Stimulated activated CD8-positive, alpha-beta memory T cell treated with anti-CD3 and anti-CD28 coated beads, Interleukin-7, amount 100 ng/mL, for 4 hours (primary cell): ENCODE measurements at regions not wholly inside any gene's neighbourhood (a gene's known extent, or its start where the extent isn't known, plus 50 kb on each side); places are given as distances from the start of the nearest gene placed in this dataset.
"Not testable (repeated sequence)": the region's sequence is repeated elsewhere in the genome, so short reads cannot be mapped to it uniquely, and the experiment has no call there.

Source experiments
- DNase-seq, 2 donors: peaks; one replicate each; pipeline ENCODE4 v3.0.0-alpha.2; 2020; ENCODE audit warnings: low read depth in 2 of 2

DNA sequence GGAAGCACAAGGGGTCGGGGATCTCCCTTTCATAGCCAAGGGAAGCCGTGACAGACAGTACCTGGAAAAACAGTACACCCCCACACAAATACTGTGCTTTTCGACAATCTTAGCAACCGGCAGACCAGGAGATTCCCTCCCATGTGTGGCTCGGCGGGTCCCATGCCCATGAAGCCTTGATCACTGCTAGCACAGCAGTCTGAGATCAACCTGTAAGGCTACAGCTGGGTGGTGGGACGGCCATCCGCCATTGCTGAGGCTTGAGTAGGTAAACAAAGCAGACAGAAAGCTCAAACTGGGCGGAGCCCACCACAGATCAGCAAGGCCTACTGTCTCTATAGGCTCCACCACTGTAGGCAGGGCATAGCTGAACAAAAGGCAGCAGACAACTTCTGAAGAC lies 180.2 kb upstream of the SOX6 start:
- no peak for DNase-seq

DNA sequence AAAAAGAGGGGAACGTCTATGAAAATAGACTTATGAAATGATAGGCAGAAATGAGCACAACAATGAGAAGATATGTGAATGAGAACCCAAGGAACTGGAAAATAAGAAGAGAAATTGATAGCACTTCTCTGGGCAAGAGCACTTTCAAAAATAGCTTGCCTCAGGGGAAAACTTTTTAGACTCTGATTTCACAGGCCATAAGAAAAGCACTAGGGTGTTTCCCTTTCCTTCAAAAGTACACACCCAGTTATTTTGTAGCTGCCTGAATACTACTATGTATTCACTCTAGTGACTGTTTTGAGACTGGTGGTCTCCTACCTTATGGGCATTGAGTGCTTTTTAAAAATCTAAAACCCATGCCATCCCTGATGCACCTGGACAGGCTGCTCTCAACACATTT lies 172.3 kb upstream of the SOX6 start:
- DNase-seq = no peak

DNA sequence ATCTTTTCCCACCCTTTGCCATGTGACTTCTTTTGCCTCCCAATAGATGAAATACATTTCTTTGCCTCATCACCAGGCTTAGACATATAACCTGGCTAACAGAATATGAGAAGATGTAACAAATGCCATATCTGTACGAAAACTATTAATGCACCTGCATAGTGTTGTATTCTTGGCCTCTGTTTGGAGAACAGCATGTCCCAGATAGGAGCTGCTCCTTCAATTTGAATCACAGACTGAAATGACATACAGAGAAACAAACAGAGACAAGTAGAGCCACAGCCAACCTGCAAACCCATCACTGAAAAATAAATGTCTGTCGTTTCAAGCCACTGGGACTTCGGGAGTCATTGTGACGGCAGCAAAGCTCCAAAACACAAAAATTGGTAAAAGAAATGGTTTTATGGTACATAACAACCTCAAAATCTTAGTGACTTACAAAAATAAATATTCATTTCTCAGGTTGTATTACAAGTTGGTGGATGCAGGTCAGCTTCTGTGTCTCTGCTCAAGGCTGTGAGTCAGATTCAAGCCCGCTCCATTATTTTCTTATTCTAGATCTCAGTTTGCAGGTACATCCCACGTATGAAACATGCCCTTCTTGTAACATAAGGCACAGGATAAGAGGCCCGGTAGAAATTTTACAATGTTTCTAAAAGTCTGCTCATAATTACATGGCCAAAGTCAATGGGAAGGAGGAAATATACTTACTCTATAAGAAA lies 171.3 kb upstream of the SOX6 start:
- no peak for DNase-seq

DNA sequence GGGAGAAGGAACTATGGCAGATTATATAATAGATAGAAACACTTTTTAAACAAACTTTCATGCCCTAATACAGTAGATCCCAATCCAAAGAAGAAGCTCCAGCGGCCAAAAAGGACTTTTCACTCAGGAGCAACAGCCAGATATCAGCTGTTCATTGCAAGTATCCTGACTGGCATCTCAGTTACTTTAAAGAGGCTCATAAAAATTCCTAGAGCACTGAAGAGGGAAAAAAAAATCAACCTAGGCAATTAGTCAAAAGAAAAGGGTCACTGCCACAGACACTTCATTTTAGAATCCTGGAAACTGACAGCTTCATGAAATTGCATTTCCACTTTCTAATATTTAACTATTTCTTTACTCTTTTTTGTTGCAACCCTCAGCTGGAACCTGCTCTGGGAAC lies 170.6 kb upstream of the SOX6 start:
- DNase-seq = no peak

GRCh38 chr11:16520713-16521112 lies 164.4 kb upstream of the SOX6 start:
- DNase-seq = not testable (repeated sequence)

DNA sequence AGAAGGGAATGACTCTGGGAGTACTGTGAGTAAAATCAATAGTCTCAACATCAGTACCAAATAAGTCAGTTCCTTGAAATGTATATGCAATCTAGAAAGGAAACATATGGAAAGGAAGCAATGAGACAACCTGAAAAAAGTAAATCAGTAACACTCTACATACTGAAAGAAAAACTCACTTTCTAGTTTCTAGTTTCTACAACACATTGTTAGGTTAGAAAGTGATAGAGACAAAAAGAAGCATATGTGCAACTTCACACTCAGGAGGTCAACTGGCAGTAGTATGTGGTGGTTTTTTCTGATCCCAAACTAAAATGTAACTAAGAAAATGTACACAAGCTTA lies 156.5 kb upstream of the SOX6 start:
- no peak for DNase-seq

- DNase-seq = no peak
These were observed 156.0 kb upstream of the SOX6 start for GRCh38 chr11:16512198-16512898.

DNA sequence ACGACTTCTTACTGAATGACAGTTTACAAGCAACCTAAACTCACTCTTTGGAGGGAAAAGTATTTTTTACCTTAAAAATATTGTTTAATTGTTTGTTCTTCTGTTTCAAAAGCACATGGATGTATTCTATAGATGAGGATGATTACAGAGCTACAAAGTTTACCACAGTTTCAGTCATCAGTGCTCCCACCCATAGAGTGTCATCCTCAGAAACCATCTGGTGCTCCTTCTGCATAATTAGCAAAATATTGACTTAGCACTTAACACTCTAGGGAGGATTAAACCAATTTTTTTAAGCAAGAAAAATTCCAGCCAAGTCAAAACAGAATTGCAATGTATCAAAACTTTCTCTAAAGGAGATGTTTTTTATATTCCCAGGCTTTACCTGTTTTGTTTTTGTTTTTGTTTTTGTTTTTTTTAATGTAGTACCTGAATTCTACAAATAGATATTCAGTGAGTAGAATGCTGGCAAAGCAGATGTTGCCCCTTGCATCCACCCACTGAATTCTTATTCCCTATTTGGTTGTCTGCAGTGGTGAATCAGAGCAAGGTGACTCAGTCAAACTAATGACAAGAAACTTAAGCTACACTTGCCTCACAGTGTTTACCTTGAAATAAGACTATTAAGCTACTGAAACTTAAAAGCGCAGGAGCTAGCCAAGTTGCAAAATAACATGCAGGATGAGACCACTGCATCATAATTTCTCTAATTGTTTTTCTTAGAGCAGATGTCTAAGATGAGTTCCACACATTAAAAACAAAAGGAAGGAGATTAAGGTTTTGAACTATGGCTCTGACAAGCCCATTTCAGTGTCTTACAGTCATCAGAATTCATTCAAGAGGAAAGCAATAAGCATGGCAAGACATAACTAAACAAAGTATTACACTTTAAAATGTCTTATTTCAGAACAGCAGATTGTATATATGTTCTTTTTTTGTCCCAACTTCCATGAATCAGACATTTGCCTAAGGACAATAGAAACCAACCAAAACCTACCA lies 155.1 kb upstream of the SOX6 start:
- DNase-seq = no peak

- no peak for DNase-seq
These were observed 149.1 kb upstream of the SOX6 start for GRCh38 chr11:16505481-16505880.

DNA sequence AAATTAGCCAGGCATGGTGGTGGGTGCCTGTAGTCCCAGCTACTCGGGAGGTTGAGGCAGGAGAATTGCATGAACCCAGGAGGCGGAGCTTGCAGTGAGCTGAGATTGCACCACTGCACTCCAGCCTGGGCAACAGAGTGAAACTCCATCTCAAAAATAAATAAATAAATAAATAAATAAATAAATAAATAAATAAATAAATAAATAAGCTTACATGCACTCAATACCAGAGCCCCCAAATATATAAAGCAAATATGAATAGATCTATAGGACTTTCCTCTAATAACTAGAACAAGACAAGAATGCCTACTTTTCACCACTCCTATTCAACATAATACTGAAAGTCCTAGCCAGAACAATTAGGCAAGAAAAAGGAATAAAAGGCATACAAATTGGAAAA lies 147.5 kb upstream of the SOX6 start:
- not testable (repeated sequence) for DNase-seq

- no peak for DNase-seq
These were observed 138.8 kb upstream of the SOX6 start for GRCh38 chr11:16494918-16495691.

GRCh38 chr11:16484434-16484833 lies 128.1 kb upstream of the SOX6 start:
- no peak for DNase-seq

DNA sequence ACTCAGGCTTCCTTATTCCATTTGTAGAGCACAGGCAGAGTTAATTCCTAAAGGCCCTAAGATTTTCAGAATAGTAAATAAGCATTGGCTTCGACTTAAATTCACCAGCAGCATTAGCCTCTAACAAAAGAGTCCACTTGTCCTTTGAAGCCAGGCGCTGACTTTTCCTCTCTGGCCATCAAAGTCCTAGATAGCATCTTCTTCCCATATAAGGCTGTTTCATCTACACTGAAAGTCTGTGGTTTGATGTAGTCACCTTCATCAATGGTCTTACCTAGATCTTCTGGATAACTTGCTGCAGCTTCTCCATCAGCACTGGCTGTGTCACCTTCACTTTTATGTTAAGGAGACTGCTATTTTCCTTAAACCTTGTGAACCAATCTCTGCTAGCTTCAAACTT lies 118.3 kb upstream of the SOX6 start:
- DNase-seq = no peak

DNA sequence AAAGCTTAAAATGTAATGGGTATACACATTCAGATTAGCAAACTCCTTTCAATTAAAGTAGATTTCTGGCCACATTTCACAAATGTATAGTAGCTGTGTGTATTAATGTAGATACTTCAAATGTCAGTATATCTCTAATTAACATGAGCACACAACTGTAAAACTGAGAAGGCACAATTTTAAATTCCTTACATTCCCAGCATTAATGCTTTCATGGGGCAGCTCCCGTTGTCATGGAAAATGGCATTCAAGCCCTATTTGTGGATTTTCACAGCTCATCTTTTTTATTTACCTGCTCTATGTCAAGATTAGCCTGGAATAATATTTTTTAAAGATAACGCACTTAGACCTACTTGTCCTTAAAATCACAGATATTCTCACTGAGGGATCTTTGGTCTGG lies 113.6 kb upstream of the SOX6 start:
- DNase-seq = no peak

- no peak for DNase-seq
These were observed 112.5 kb upstream of the SOX6 start for GRCh38 chr11:16468735-16469453.

DNA sequence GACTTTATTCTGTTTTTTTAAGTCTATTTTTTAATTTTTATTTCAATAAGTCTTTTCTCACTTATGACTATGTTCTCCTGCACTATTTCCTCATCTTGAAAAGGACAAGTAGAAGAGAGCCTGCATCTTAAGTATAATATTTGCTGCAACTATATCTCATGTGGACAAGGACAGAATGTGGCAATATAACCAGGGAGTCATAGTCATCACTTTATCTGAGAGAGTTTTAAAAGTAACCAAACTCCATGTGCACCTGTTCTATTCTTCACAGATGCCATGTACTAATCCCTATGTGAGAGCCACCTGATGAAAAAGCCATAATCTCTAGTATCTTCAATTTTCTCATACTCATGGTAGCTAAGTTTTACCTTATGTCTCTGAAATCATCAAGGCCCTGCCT lies 104.2 kb upstream of the SOX6 start:
- no peak for DNase-seq

- no peak for DNase-seq
These were observed 100.0 kb upstream of the SOX6 start for GRCh38 chr11:16456366-16456765.

DNA sequence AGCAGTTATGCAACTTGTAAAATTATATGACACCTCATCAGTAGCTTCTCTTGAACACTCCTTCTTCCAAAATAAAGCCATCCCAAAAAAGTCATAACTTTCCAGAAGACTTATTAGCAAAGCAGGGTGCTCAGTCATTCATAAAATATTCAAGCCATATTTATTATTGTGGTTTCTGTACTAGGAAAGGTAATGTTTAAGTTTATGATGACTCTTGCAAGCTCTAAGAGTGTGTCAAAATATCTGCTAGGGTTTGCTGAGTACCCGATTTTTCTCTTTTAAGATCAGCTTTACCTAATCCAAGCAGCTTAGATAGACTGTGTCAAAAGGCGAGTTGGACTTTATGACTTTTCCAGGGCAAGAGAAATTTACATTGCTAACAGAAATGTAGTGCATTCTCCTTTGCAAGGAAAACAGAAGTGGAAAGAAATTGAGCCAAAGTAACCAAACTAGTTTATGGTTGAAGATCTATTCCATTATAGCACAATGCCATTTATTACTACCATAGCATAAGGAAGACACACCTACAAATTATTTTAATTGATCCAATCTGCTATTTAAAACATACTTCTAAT lies 98.0 kb upstream of the SOX6 start:
- no peak for DNase-seq

GRCh38 chr11:16448123-16448717 lies 91.9 kb upstream of the SOX6 start:
- DNase-seq = no peak

- no peak for DNase-seq
These were observed 85.1 kb upstream of the SOX6 start for GRCh38 chr11:16441461-16441860.
